HCT116 (cell line): ENCODE measurements at regions not wholly inside any gene's neighbourhood (a gene's known extent, or its start where the extent isn't known, plus 50 kb on each side); places are given as distances from the start of the nearest gene placed in this dataset.

Experiments
- ATAC-seq: fragments of 200-7000 bp; cut with Tn5 transposase; 2 replicates; pipeline ENCODE4 v1.9.1; 2020; ENCODE audit warnings: mild to moderate bottlenecking, moderate library complexity
- BruUV-seq: library from RNA; stranded (reverse); fragments of 400-500 nt; replicated peaks from 2 replicates; lab custom pipeline; 2021; lab: Mats Ljungman, UMichigan
- CTCF ChIA-PET: fragments of 300-600 bp; sonication (Branson Sonifier 250); formaldehyde crosslinking; loops from one replicate; lab custom pipeline; 2021; ENCODE audit warnings: antibody characterized with exemption; lab: Charles Lee
- POLR2A ChIA-PET: fragments of 300-600, 350-600 bp; sonication (Branson Sonifier 250); formaldehyde crosslinking; loops from one replicate; lab custom pipeline; 2021; ENCODE audit warnings: antibody characterized with exemption; lab: Charles Lee
- RAD21 ChIA-PET, 2 experiments: fragments of 300-600 bp; sonication (Branson Sonifier 250); formaldehyde crosslinking; loops; one replicate each; lab custom pipeline; 2023; ENCODE audit warnings: low total read pairs in 2 of 2; ENCODE audit not compliant: uncharacterized antibody in 2 of 2, unreplicated experiment in 2 of 2, low non-redundant PET in 1 of 2; lab: Charles Lee
- DNase-seq: peaks from one replicate; pipeline ENCODE4 v3.0.0-alpha.2; 2010; ENCODE audit warnings: low read depth, low spot score
- H2AFZ ChIP-seq: fragments of 200-600 bp; shearing (Covaris generic), sonication (generic); 2 replicates; pipeline ENCODE4 v1.6.1; 2017; ENCODE audit warnings: low read depth, mixed run types, mixed read lengths, antibody characterized with exemption, low read length; ENCODE audit not compliant: poor library complexity, severe bottlenecking
- H3K27ac ChIP-seq: 2 replicates; pipeline ENCODE4 v1.5.1; 2012; ENCODE audit warnings: low read depth, low read length
- H3K27me3 ChIP-seq: fragments of 200-600 bp; sonication (generic); 2 replicates; pipeline ENCODE4 v1.6.1; 2016; ENCODE audit warnings: mixed run types, low read length, mixed read lengths; ENCODE audit not compliant: insufficient read depth
- H3K36me3 ChIP-seq, 2 experiments: fragments of 200-500 bp in 1 of 2; fragments of 200-600 bp in 1 of 2; sonication (Bioruptor generic) in 1 of 2; sonication (generic) in 1 of 2; 2 replicates each; pipeline versions ENCODE4 v1.5.1 to v1.6.1; 2014 to 2016; ENCODE audit warnings: low read length in 2 of 2, inconsistent platforms in 1 of 2, mixed read lengths in 1 of 2, mixed run types in 1 of 2; ENCODE audit not compliant: insufficient read depth in 2 of 2, control insufficient read depth in 1 of 2
- H3K4me1 ChIP-seq, 2 experiments: fragments of 200-600 bp in 1 of 2; sonication (generic) in 1 of 2; 2 replicates each; pipeline versions ENCODE4 v1.5.1 to v1.6.1; 2012 to 2017; ENCODE audit warnings: low read length in 2 of 2, inconsistent platforms in 1 of 2, mild to moderate bottlenecking in 1 of 2, mixed read lengths in 1 of 2, mixed run types in 1 of 2, moderate library complexity in 1 of 2; ENCODE audit not compliant: insufficient read depth in 2 of 2, control insufficient read depth in 1 of 2
- H3K4me2 ChIP-seq: fragments of 200-600 bp; sonication (generic); 2 replicates; pipeline ENCODE4 v1.6.1; 2017; ENCODE audit warnings: mixed run types, low read length, mixed read lengths
- H3K4me3 ChIP-seq, 2 experiments: fragments of 200-600 bp in 1 of 2; sonication (generic) in 1 of 2; replicated peaks in 1 of 2; 2 replicates each; pipeline ENCODE4 v1.5.1; 2011 to 2016; ENCODE audit warnings: low read length in 2 of 2, control low read depth in 1 of 2, low read depth in 1 of 2, mild to moderate bottlenecking in 1 of 2, mixed read lengths in 1 of 2, mixed run types in 1 of 2
- H3K79me2 ChIP-seq: fragments of 200-600 bp; sonication (generic); 2 replicates; pipeline ENCODE4 v1.6.1; 2017; ENCODE audit warnings: mild to moderate bottlenecking, mixed run types, low read length, moderate library complexity, mixed read lengths; ENCODE audit not compliant: insufficient read depth
- H3K9ac ChIP-seq: fragments of 200-600 bp; sonication (generic); 2 replicates; pipeline ENCODE4 v1.6.1; 2016; ENCODE audit warnings: low read length, mixed read lengths
- H3K9me2 ChIP-seq: fragments of 200-600 bp; sonication (generic), shearing (Covaris generic); 2 replicates; pipeline ENCODE4 v1.6.1; 2017; ENCODE audit warnings: mixed run types, mild to moderate bottlenecking, moderate library complexity; ENCODE audit not compliant: insufficient read depth
- H3K9me3 ChIP-seq, 2 experiments: fragments of 200-500 bp in 1 of 2; fragments of 200-600 bp in 1 of 2; sonication (Bioruptor generic) in 1 of 2; sonication (generic) in 1 of 2; 2 replicates each; pipeline ENCODE4 v1.6.1; 2014 to 2017; ENCODE audit warnings: low read length in 2 of 2, mixed read lengths in 2 of 2, inconsistent platforms in 1 of 2, low read depth in 1 of 2, mild to moderate bottlenecking in 1 of 2, mixed run types in 1 of 2, moderate library complexity in 1 of 2; ENCODE audit not compliant: control insufficient read depth in 1 of 2, insufficient read depth in 1 of 2
- H4K20me1 ChIP-seq: fragments of 200-600 bp; sonication (generic), shearing (Covaris generic); 2 replicates; pipeline ENCODE4 v1.6.1; 2017; ENCODE audit warnings: mixed run types, mild to moderate bottlenecking, moderate library complexity; ENCODE audit not compliant: insufficient read depth
- EGR1 ChIP-seq: IDR thresholded peaks from 2 replicates; pipeline ENCODE4 v1.6.1; 2012; ENCODE audit warnings: low read depth
- ELF1 ChIP-seq: IDR thresholded peaks from 2 replicates; pipeline ENCODE4 v1.6.1; 2012; ENCODE audit warnings: low read depth, borderline replicate concordance
- EZH2 ChIP-seq: fragments of 200-600 bp; sonication (generic); IDR thresholded peaks from 2 replicates; pipeline ENCODE4 v1.6.1; 2017; ENCODE audit warnings: antibody characterized with exemption, mixed run types
- EZH2phosphoT487 ChIP-seq: fragments of 200-600 bp; IDR thresholded peaks from 2 replicates; pipeline ENCODE4 v1.6.1; 2018; ENCODE audit warnings: antibody characterized with exemption, borderline replicate concordance
- JUND ChIP-seq: IDR thresholded peaks from 2 replicates; pipeline ENCODE4 v1.6.1; 2012
- MAX ChIP-seq: IDR thresholded peaks from 2 replicates; pipeline ENCODE4 v1.6.1; 2012
- POLR2A ChIP-seq: IDR thresholded peaks from 2 replicates; pipeline ENCODE4 v1.7.0; 2011; ENCODE audit warnings: borderline replicate concordance; ENCODE audit not compliant: insufficient read depth, insufficient read length; ENCODE audit errors: extremely low read depth
- POLR2AphosphoS5 ChIP-seq: IDR thresholded peaks from 2 replicates; pipeline ENCODE4 v1.6.1; 2011; ENCODE audit warnings: mild to moderate bottlenecking, low read depth, low read length, moderate library complexity
- RAD21 ChIP-seq: IDR thresholded peaks from 2 replicates; pipeline ENCODE4 v1.6.1; 2012; ENCODE audit warnings: low read depth, mild to moderate bottlenecking
- REST ChIP-seq: IDR thresholded peaks from 2 replicates; pipeline ENCODE4 v1.6.1; 2012; ENCODE audit warnings: low read depth
- SIN3A ChIP-seq: IDR thresholded peaks from 2 replicates; pipeline ENCODE4 v1.6.1; 2012; ENCODE audit warnings: low read depth
- SP1 ChIP-seq: IDR thresholded peaks from 2 replicates; pipeline ENCODE4 v1.6.1; 2012; ENCODE audit warnings: low read depth
- SRF ChIP-seq: IDR thresholded peaks from 2 replicates; pipeline ENCODE4 v1.6.1; 2012; ENCODE audit warnings: low read depth
- YY1 ChIP-seq: IDR thresholded peaks from 2 replicates; pipeline ENCODE4 v1.6.1; 2011; ENCODE audit warnings: low read length, low read depth, moderate library complexity, mild to moderate bottlenecking; ENCODE audit not compliant: insufficient replicate concordance; ENCODE audit errors: extremely low read depth
- ZFX ChIP-seq: fragments of 450-650 bp; IDR thresholded peaks from 2 replicates; pipeline ENCODE4 v1.6.1; 2017
- ZNF274 ChIP-seq: fragments of 200-500 bp; sonication (Bioruptor generic); IDR thresholded peaks from 2 replicates; pipeline ENCODE4 v1.6.1; 2014; ENCODE audit warnings: mild to moderate bottlenecking, low read depth, low read length, inconsistent platforms
- intact Hi-C: fragments of 100-400 bp; cut with micrococcal nuclease; formaldehyde crosslinking; loops from 2 replicates; pipeline ENCODE4 v1.10.0; 2022
- TF ChIP-seq, protein P1 (sequence below): IDR thresholded peaks from 2 replicates; pipeline ENCODE4 v1.6.1; 2012
- TF ChIP-seq, protein P2 (sequence below), 3 experiments: fragments of 200-600 bp in 1 of 3; sonication (generic) in 1 of 3; IDR thresholded peaks in 2 of 3; conservative IDR thresholded peaks in 1 of 3; 2 replicates each; pipeline ENCODE4 v1.5.1; 2012 to 2017; ENCODE audit warnings: low read depth in 2 of 3, low read length in 2 of 3, antibody characterized with exemption in 1 of 3, borderline replicate concordance in 1 of 3, control low read depth in 1 of 3, mild to moderate bottlenecking in 1 of 3, mixed read lengths in 1 of 3, mixed run types in 1 of 3, moderate library complexity in 1 of 3; ENCODE audit not compliant: insufficient read depth in 1 of 3
- TF ChIP-seq, protein P3 (sequence below): IDR thresholded peaks from 2 replicates; pipeline ENCODE4 v1.6.1; 2011; ENCODE audit warnings: mild to moderate bottlenecking, low read length, moderate library complexity; ENCODE audit not compliant: insufficient replicate concordance; ENCODE audit errors: extremely low read depth

GRCh38 chr15:99454941-99455788 lies 110.6 kb upstream of the MEF2A start:
- Histone ChIP-seq H3K9me2 (no peaks in the 10 kb centered on the region), H2AFZ (peak overlapping the region; percentile 72), H3K36me3 (no peaks in the 10 kb centered on the region), H3K27me3 (no peaks in the 10 kb centered on the region), H4K20me1 (no peaks in the 10 kb centered on the region), H3K4me3 (peak overlapping the region in 1 of 2 experiments; percentile 41; a peak in 2 of 4 replicates), H3K9me3 (no peaks in the 10 kb centered on the region), H3K4me2 (peak overlapping the region; percentile 83), H3K9ac (peak overlapping the region; percentile 58), H3K4me1 (peaks cover 16 to 22% of the 10 kb centered on the region in 2 experiments), H3K27ac (peak overlapping the region; percentile 41), H3K79me2 (no peaks in the 10 kb centered on the region)
- peak; percentile 51 for DNase-seq
- no TSS peak for BruUV-seq
- peak; percentile 93 for ATAC-seq
- ChIA-PET CTCF (no interaction called here), RAD21 (no interaction called here), POLR2A (interaction anchor here (0.7 kb wide), 1 partner anchor 18 kb away, joined by 4 read pairs; no protein-coding TSS in a partner anchor)
- intact Hi-C loops: no loop called here
- peak; percentile 56; the same call in 1 of the 2 replicates for TF ChIP-seq MAX
- peak; percentile 81 for TF ChIP-seq SP1
- no peak for TF ChIP-seq ZNF274
- TF ChIP-seq REST: no peak
- no peak for TF ChIP-seq SRF
- no peak for TF ChIP-seq ZFX
- TF ChIP-seq, protein P1, sequence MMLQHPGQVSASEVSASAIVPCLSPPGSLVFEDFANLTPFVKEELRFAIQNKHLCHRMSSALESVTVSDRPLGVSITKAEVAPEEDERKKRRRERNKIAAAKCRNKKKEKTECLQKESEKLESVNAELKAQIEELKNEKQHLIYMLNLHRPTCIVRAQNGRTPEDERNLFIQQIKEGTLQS: no peak
- TF ChIP-seq EGR1: peak; percentile 62; the same call in 1 of the 2 replicates
- no peak for TF ChIP-seq POLR2A
- TF ChIP-seq, protein P2, sequence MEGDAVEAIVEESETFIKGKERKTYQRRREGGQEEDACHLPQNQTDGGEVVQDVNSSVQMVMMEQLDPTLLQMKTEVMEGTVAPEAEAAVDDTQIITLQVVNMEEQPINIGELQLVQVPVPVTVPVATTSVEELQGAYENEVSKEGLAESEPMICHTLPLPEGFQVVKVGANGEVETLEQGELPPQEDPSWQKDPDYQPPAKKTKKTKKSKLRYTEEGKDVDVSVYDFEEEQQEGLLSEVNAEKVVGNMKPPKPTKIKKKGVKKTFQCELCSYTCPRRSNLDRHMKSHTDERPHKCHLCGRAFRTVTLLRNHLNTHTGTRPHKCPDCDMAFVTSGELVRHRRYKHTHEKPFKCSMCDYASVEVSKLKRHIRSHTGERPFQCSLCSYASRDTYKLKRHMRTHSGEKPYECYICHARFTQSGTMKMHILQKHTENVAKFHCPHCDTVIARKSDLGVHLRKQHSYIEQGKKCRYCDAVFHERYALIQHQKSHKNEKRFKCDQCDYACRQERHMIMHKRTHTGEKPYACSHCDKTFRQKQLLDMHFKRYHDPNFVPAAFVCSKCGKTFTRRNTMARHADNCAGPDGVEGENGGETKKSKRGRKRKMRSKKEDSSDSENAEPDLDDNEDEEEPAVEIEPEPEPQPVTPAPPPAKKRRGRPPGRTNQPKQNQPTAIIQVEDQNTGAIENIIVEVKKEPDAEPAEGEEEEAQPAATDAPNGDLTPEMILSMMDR (IDR thresholded peaks at IDR 0.05 in 2 of 3, conservative IDR thresholded peaks at IDR 0.05 in 1 of 3; ENCODE audit: borderline replicate concordance in 1 of 3, insufficient read depth in 1 of 3, low read depth in 2 of 3, low read length in 2 of 3): no peak
- TF ChIP-seq SIN3A: no peak
- peak; percentile 60 for TF ChIP-seq POLR2AphosphoS5
- TF ChIP-seq YY1: no peak
- TF ChIP-seq EZH2phosphoT487: no peak
- no peak for TF ChIP-seq EZH2
- TF ChIP-seq JUND: no peak; the same call in 1 of the 2 replicates
- TF ChIP-seq ELF1: no peak
- TF ChIP-seq, protein P3, sequence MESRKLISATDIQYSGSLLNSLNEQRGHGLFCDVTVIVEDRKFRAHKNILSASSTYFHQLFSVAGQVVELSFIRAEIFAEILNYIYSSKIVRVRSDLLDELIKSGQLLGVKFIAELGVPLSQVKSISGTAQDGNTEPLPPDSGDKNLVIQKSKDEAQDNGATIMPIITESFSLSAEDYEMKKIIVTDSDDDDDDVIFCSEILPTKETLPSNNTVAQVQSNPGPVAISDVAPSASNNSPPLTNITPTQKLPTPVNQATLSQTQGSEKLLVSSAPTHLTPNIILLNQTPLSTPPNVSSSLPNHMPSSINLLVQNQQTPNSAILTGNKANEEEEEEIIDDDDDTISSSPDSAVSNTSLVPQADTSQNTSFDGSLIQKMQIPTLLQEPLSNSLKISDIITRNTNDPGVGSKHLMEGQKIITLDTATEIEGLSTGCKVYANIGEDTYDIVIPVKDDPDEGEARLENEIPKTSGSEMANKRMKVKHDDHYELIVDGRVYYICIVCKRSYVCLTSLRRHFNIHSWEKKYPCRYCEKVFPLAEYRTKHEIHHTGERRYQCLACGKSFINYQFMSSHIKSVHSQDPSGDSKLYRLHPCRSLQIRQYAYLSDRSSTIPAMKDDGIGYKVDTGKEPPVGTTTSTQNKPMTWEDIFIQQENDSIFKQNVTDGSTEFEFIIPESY: no peak
- peak; percentile 28 for TF ChIP-seq RAD21
